A549 (cell line): ENCODE measurements at regions not wholly inside any gene's neighbourhood (a gene's known extent, or its start where the extent isn't known, plus 50 kb on each side); places are given as distances from the start of the nearest gene placed in this dataset.
"Not testable (repeated sequence)": the region's sequence is repeated elsewhere in the genome, so short reads cannot be mapped to it uniquely, and the experiment has no call there.

ENCODE experiments used
- BHLHE40 ChIP-seq: IDR thresholded peaks from 2 replicates; pipeline ENCODE4 v1.6.1; 2012; ENCODE audit warnings: low read depth, low read length, inconsistent platforms
- JUN ChIP-seq, 2 experiments: fragments of >200 bp; sonication (Bioruptor Twin); formaldehyde crosslinking; IDR thresholded peaks; 2 replicates in 1 of 2; 3 replicates in 1 of 2; pipeline ENCODE4 v1.6.1; 2016 to 2017
- MAX ChIP-seq: IDR thresholded peaks from 2 replicates; pipeline ENCODE4 v1.6.1; 2012

- not testable (repeated sequence) for TF ChIP-seq BHLHE40; MAX; JUN (IDR thresholded peaks at IDR 0.05)
These were observed 291.4 kb upstream of the ZNF337 start for GRCh38 chr20:25987928-25988560.
